Heart left ventricle (tissue), 16 donors: ENCODE measurements at regions not wholly inside any gene's neighbourhood (a gene's known extent, or its start where the extent isn't known, plus 50 kb on each side); places are given as distances from the start of the nearest gene placed in this dataset.
A peak's percentile ranks its signal among the peaks of the same experiment; 100 is the strongest.

Experiments used
- ATAC-seq, 4 donors: fragments of 200-7000 bp; cut with Tn5 transposase; one replicate each; pipeline ENCODE4 v1.9.1; 2020 to 2022; ENCODE audit warnings: moderate library complexity in 4 of 4, mild to moderate bottlenecking in 3 of 4, moderate number of reproducible peaks in 1 of 4
- DNase-seq, 5 donors: peaks; one replicate each; pipeline ENCODE4 v3.0.0-alpha.2; 2020
- H3K27ac ChIP-seq, 12 donors: fragments of 200-600 bp; sonication (generic) in 4 of 12; one replicate each; pipeline versions ENCODE4 v1.5.0 to v1.8.0; 2016 to 2022; ENCODE audit warnings: mild to moderate bottlenecking in 2 of 12
- H3K27me3 ChIP-seq, 9 donors: fragments of 200-600 bp; sonication (generic) in 2 of 9; one replicate each; pipeline versions ENCODE4 v1.5.1 to v1.8.0; 2016 to 2022; ENCODE audit warnings: mild to moderate bottlenecking in 3 of 9
- H3K36me3 ChIP-seq, 9 donors: fragments of 200-600 bp; sonication (generic) in 2 of 9; one replicate each; pipeline versions ENCODE4 v1.5.0 to v1.8.0; 2018 to 2022; ENCODE audit warnings: mild to moderate bottlenecking in 2 of 9
- H3K4me1 ChIP-seq, 12 donors: fragments of 200-600 bp; sonication (generic) in 4 of 12; one replicate each; pipeline versions ENCODE4 v1.5.0 to v1.8.0; 2016 to 2022; ENCODE audit warnings: mild to moderate bottlenecking in 3 of 12
- H3K4me3 ChIP-seq, 12 donors: fragments of 200-600 bp; sonication (generic) in 4 of 12; one replicate each; pipeline versions ENCODE4 v1.5.0 to v1.8.0; 2017 to 2022; ENCODE audit warnings: mild to moderate bottlenecking in 9 of 12, moderate library complexity in 4 of 12
- H3K9me3 ChIP-seq, 12 donors: fragments of 200-600 bp; sonication (generic) in 4 of 12; one replicate each; pipeline versions ENCODE4 v1.5.0 to v1.8.0; 2016 to 2022; ENCODE audit warnings: mild to moderate bottlenecking in 1 of 12
- POLR2A ChIP-seq, 2 donors: fragments of 450-650 bp; IDR thresholded peaks; one replicate each; pipeline ENCODE4 v1.6.1; 2017; ENCODE audit warnings: antibody characterized with exemption in 2 of 2, mild to moderate bottlenecking in 2 of 2, moderate library complexity in 2 of 2
- WGBS, 4 donors: extraction: QIAGEN DNeasy Blood & Tissue Kit in 2 of 4; methylation state at CpG; one replicate each; pipeline versions ENCODE4 v1.1.5 to v1.1.7; 2013 to 2018; 5-methylcytosine and 5-hydroxymethylcytosine counted together
- intact Hi-C, 10 donors: fragments of 100-400 bp; cut with DNase I; formaldehyde crosslinking; loops; one replicate each; pipeline versions ENCODE4 v1.11.1 to v1.14.2; 2022
- TF ChIP-seq, protein P1 (sequence below), 12 donors: fragments of 200-600 bp; sonication (generic) in 4 of 12; IDR thresholded peaks; one replicate each; pipeline versions ENCODE4 v1.5.0 to v1.8.0; 2018 to 2022; ENCODE audit warnings: antibody characterized with exemption in 12 of 12, mild to moderate bottlenecking in 5 of 12
- donor health status: ischemic (EF 13 %, LVEDD 7.1; RV severe dilation, severe dysfunction).
- donor health status: healthy with polysubstance abuse.
- donor health status: DM: no; HTN: yes; CAD: no.
- donor health status: DM: no; HTN: no; CAD: no.
- donor health status: ischemic (EF 25% LVEDD 6.9; RV normal size, moderate dysfunction).
- donor health status: ischemic (EF 25% LVEDD 5.7; RV mildly dilated, moderate dysfunction).
- donor health status: healthy.
- donor health status: DM: yes; HTN: yes; CAD: no.
- donor health status: ischemic (EF 35%, LVEDD 5.7; RV mildly dilated, moderate dysfunction).
- donor health status: nonischemic (EF 11% LVEDD 7.7; RV severe dilation, severe dysfunction).
- donor health status: DM: yes; HTN: yes; CAD: no.
- donor health status: PGD.
- donor health status: ischemic (EF 29% LVEDD 5.4; RV normal size, mild dysfunction).
- donor health status: nonischemic (EF 23%, LVEDD 6.1; RV moderate dilation, normal function).

GRCh38 chr12:115332945-115333344 is 649.0 kb upstream of the TBX3 start:
- no peaks in the 10 kb centered on the region for H3K27me3 ChIP-seq
- ATAC-seq (no peak), DNase-seq (no peak)
- peaks cover 0 to 3% (median 0%) of the 10 kb centered on the region in 12 donors for H3K9me3 ChIP-seq
- peak overlapping the region in 2 of 12 donors; percentile 9 to 13 for H3K27ac ChIP-seq
- no peak overlapping the region for H3K4me3 ChIP-seq
- peaks cover 0 to 24% (median 3%) of the 10 kb centered on the region in 12 donors for H3K4me1 ChIP-seq
- intact Hi-C loops = loop anchor here in 2 of 10 donors (10.0 kb wide), 2 partner anchors 422 to 648 kb away; partner anchors contain the start of gene TBX3 (in 1 of the 2)
- no peaks in the 10 kb centered on the region for H3K36me3 ChIP-seq
- no peak for TF ChIP-seq POLR2A (IDR thresholded peaks at IDR 0.05)
- TF ChIP-seq, protein P1, sequence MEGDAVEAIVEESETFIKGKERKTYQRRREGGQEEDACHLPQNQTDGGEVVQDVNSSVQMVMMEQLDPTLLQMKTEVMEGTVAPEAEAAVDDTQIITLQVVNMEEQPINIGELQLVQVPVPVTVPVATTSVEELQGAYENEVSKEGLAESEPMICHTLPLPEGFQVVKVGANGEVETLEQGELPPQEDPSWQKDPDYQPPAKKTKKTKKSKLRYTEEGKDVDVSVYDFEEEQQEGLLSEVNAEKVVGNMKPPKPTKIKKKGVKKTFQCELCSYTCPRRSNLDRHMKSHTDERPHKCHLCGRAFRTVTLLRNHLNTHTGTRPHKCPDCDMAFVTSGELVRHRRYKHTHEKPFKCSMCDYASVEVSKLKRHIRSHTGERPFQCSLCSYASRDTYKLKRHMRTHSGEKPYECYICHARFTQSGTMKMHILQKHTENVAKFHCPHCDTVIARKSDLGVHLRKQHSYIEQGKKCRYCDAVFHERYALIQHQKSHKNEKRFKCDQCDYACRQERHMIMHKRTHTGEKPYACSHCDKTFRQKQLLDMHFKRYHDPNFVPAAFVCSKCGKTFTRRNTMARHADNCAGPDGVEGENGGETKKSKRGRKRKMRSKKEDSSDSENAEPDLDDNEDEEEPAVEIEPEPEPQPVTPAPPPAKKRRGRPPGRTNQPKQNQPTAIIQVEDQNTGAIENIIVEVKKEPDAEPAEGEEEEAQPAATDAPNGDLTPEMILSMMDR (IDR thresholded peaks at IDR 0.05) = no peak

GRCh38 chr12:115325858-115326257 is 641.9 kb upstream of the TBX3 start:
- no peak for DNase-seq
- ATAC-seq = no peak
- 85 to 94% (median 90%) methylated on average over 3 of the region's 3 CpGs for WGBS, 4 donors
- H3K4me3 ChIP-seq = no peak overlapping the region
- no peak overlapping the region for H3K27ac ChIP-seq
- H3K4me1 ChIP-seq = peaks cover 0 to 18% (median 2%) of the 10 kb centered on the region in 12 donors
- H3K36me3 ChIP-seq = no peaks in the 10 kb centered on the region
- TF ChIP-seq, protein P1 (IDR thresholded peaks at IDR 0.05) = no peak
- no peak for TF ChIP-seq POLR2A (IDR thresholded peaks at IDR 0.05)
- no peaks in the 10 kb centered on the region for H3K27me3 ChIP-seq
- intact Hi-C loops = no loop called here
- H3K9me3 ChIP-seq = peaks cover 0 to 3% (median 0%) of the 10 kb centered on the region in 12 donors

DNA sequence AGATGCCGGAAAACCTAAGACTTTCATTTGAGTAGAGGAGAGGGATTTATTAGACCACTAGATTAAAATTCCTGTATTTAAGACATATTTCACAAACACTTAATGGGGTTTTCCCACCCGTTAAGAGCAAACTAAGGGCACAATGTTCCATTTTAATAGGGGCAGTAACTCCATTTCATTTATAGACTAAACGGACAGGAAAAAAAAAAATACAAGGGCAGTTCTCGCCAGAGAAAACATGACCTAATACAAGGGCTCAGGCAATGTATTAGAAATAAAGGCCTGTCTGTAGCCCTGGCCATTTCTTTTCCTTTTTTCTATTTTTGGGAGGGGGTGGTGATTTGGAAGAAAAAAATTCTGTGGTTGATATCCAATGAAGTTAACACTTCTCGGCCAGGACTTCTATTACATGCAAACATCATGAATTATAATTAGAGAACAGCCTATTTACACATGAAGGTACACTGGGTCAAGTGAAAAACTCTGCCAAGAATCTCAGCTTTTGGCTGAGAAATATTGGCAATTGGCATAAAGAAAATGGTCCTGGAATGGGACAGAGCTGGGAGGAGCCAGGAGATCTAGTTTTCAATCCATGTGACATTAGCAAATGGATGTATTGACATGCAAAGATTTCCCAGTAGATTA is 641.1 kb upstream of the TBX3 start:
- TF ChIP-seq, protein P1 (IDR thresholded peaks at IDR 0.05) = no peak
- no peak for TF ChIP-seq POLR2A (IDR thresholded peaks at IDR 0.05)
- Histone ChIP-seq H3K36me3 (no peaks in the 10 kb centered on the region), H3K9me3 (peaks cover 0 to 3% (median 0%) of the 10 kb centered on the region in 12 donors), H3K4me1 (peaks cover 0 to 18% (median 2%) of the 10 kb centered on the region in 12 donors), H3K27me3 (no peaks in the 10 kb centered on the region), H3K4me3 (no peak overlapping the region), H3K27ac (peak overlapping the region in 8 of 12 donors; percentile 6 to 50 (median 28))
- ATAC-seq = peak in 1 of 4 donors; percentile 36
- intact Hi-C loops = no loop called here
- 52 to 62% (median 58%) methylated on average over 5 of the region's 5 CpGs for WGBS, 4 donors
- DNase-seq = no peak

DNA sequence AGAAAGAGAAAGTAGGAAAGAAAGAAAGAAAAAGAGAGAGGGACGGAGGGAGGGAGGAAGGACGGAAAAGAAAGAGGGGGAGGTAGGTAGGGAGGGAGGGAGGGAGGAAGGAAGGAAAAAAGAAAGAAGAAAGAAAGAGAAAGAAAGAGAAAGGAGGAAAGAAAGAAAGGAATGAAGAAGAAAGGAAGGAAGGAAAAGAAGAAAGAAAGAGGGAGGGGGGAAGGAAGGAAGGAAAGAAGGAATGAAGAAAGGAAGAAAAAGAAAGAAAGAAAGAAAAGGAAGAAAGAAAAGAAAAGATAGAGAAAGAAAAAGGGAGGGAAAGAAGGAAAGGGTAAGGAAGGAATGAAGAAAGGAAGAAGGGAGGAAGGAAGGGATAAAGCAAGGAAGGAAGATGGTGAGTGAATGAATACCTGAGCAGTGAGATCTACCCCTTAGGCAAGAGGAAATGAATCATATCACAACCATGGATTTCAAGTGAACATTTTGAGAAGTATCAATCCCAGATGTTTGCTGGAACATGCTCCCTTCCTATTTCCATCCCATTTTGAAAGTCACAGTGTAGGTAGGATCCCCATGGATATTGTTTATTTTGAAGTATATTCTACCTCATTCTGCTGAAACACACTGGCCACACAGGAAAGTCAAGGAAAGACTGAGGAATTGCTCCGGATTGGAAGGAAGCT is 639.4 kb upstream of the TBX3 start:
- DNase-seq (no peak), ATAC-seq (no peak)
- intact Hi-C loops = no loop called here
- WGBS, 4 donors = 75 to 95% (median 76%) methylated on average over 3 of the region's 3 CpGs
- Histone ChIP-seq H3K27ac (no peak overlapping the region), H3K36me3 (no peaks in the 10 kb centered on the region), H3K9me3 (no peaks in the 10 kb centered on the region), H3K4me3 (no peak overlapping the region), H3K4me1 (peaks cover 0 to 18% (median 2%) of the 10 kb centered on the region in 12 donors), H3K27me3 (no peaks in the 10 kb centered on the region)
- TF ChIP-seq POLR2A (IDR thresholded peaks at IDR 0.05) = no peak
- TF ChIP-seq, protein P1 (IDR thresholded peaks at IDR 0.05) = no peak
